ENCODE measurements at regions not wholly inside any gene's neighbourhood (a gene's known extent, or its start where the extent isn't known, plus 50 kb on each side); places are given as distances from the start of the nearest gene placed in this dataset.

- H3K9me3 Mint-ChIP-seq: no peaks in the 10 kb centered on the region
- Histone ChIP-seq H3K79me2 (ENCODE audit: low read depth) (no peaks in the 10 kb centered on the region), H3K4me1 (peaks cover 39% of the 10 kb centered on the region), H3K4me3 (peak overlapping the region; percentile 3), H4K20me1 (ENCODE audit: low read depth) (no peaks in the 10 kb centered on the region), H3K4me2 (peak overlapping the region; percentile 61), H2AFZ (replicated peaks) (peak overlapping the region; percentile 82), H3K9ac (no peak overlapping the region), H3K27ac (no peak overlapping the region), H3K9me3 (ENCODE audit: low read depth) (no peaks in the 10 kb centered on the region), H3K36me3 (no peaks in the 10 kb centered on the region), H3F3A (ENCODE audit: low read depth) (peaks cover 19% of the 10 kb centered on the region), H3K27me3 (no peaks in the 10 kb centered on the region)
- DNase-seq (ENCODE audit: low spot score): no peak
- H3K27me3 Mint-ChIP-seq (ENCODE audit: insufficient read depth, low read depth): no peaks in the 10 kb centered on the region
- peaks cover 2% of the 10 kb centered on the region for H3K36me3 Mint-ChIP-seq
- H3K27ac Mint-ChIP-seq: no peak overlapping the region
- H3K4me1 Mint-ChIP-seq: peaks cover 40% of the 10 kb centered on the region
- TF ChIP-seq CTCF (IDR thresholded peaks at IDR 0.05) (no peak), EZH2phosphoT487 (IDR thresholded peaks at IDR 0.05) (no peak), EZH2 (IDR thresholded peaks at IDR 0.05) (no peak)
- H3K4me3 Mint-ChIP-seq: no peak overlapping the region
Measured at GRCh38 chr12:76698316-76698715, 65.6 kb upstream of the ZDHHC17 start.

- Mint-ChIP-seq H3K9me3 (no peaks in the 10 kb centered on the region), H3K4me3 (no peak overlapping the region), H3K4me1 (peaks cover 35% of the 10 kb centered on the region), H3K36me3 (peaks cover 2% of the 10 kb centered on the region), H3K27ac (no peak overlapping the region), H3K27me3 (ENCODE audit: insufficient read depth, low read depth) (no peaks in the 10 kb centered on the region)
- Histone ChIP-seq H3K9ac (no peak overlapping the region), H3K27me3 (no peaks in the 10 kb centered on the region), H3K9me3 (ENCODE audit: low read depth) (no peaks in the 10 kb centered on the region), H3K4me3 (peak overlapping the region; percentile 3), H3F3A (ENCODE audit: low read depth) (peaks cover 19% of the 10 kb centered on the region), H3K27ac (no peak overlapping the region), H3K36me3 (no peaks in the 10 kb centered on the region), H3K79me2 (ENCODE audit: low read depth) (no peaks in the 10 kb centered on the region), H3K4me2 (peak overlapping the region; percentile 61), H4K20me1 (ENCODE audit: low read depth) (no peaks in the 10 kb centered on the region), H3K4me1 (peaks cover 32% of the 10 kb centered on the region), H2AFZ (replicated peaks) (peak overlapping the region; percentile 68)
- TF ChIP-seq EZH2 (IDR thresholded peaks at IDR 0.05): no peak
- TF ChIP-seq EZH2phosphoT487 (IDR thresholded peaks at IDR 0.05): no peak
- TF ChIP-seq CTCF (IDR thresholded peaks at IDR 0.05): no peak
- DNase-seq (ENCODE audit: low spot score): peak; percentile 40
Measured at GRCh38 chr12:76698966-76699365, 64.9 kb upstream of the ZDHHC17 start.

GRCh38 chr12:76701690-76702089, 62.2 kb upstream of the ZDHHC17 start:
- Mint-ChIP-seq H3K27me3 (ENCODE audit: insufficient read depth, low read depth) (no peaks in the 10 kb centered on the region), H3K4me3 (no peak overlapping the region), H3K4me1 (peaks cover 35% of the 10 kb centered on the region), H3K9me3 (no peaks in the 10 kb centered on the region), H3K27ac (no peak overlapping the region), H3K36me3 (no peaks in the 10 kb centered on the region)
- no peaks in the 10 kb centered on the region for H3K36me3 ChIP-seq
- peaks cover 19% of the 10 kb centered on the region for H3F3A ChIP-seq (ENCODE audit: low read depth)
- H3K9me3 ChIP-seq (ENCODE audit: low read depth): no peaks in the 10 kb centered on the region
- H3K4me2 ChIP-seq: no peak overlapping the region
- no peaks in the 10 kb centered on the region for H3K27me3 ChIP-seq
- H3K79me2 ChIP-seq (ENCODE audit: low read depth): no peaks in the 10 kb centered on the region
- TF ChIP-seq CTCF (IDR thresholded peaks at IDR 0.05) (no peak), EZH2 (IDR thresholded peaks at IDR 0.05) (no peak), EZH2phosphoT487 (IDR thresholded peaks at IDR 0.05) (no peak)
- H4K20me1 ChIP-seq (ENCODE audit: low read depth): no peaks in the 10 kb centered on the region
- no peak overlapping the region for H3K4me3 ChIP-seq
- H2AFZ ChIP-seq (replicated peaks): no peak overlapping the region
- no peak overlapping the region for H3K27ac ChIP-seq
- no peak overlapping the region for H3K9ac ChIP-seq
- H3K4me1 ChIP-seq: peaks cover 30% of the 10 kb centered on the region
- no peak for DNase-seq (ENCODE audit: low spot score)
